ENCODE measurements at regions not wholly inside any gene's neighbourhood (a gene's known extent, or its start where the extent isn't known, plus 50 kb on each side); places are given as distances from the start of the nearest gene placed in this dataset.

- Histone ChIP-seq H3K4me1 (no peaks in the 10 kb centered on the region), H3K9me3 (peaks cover 0 to 5% (median 4%) of the 10 kb centered on the region in 3 donors), H3K36me3 (no peaks in the 10 kb centered on the region), H3K27me3 (peaks cover 0 to 10% (median 0%) of the 10 kb centered on the region in 4 donors), H3K27ac (no peak overlapping the region), H3K4me3 (no peak overlapping the region)
- intact Hi-C loops (cut with DNase I), result no loop called here
- DNase-seq, result no peak
- 93 to 98% methylated on average over 6 of the region's 6 CpGs for WGBS, 2 donors
- TF ChIP-seq POLR2A (IDR thresholded peaks at IDR 0.05), result no peak
- TF ChIP-seq CTCF (IDR thresholded peaks at IDR 0.05), result no peak
Observed at GRCh38 chr22:47940211-47940610, 1177.8 kb downstream of the TBC1D22A start.

- no peak for DNase-seq
Observed at GRCh38 chr22:47933891-47934290, 1171.4 kb downstream of the TBC1D22A start.

GRCh38 chr22:47933226-47933625, 1170.8 kb downstream of the TBC1D22A start:
- intact Hi-C loops (cut with DNase I), result no loop called here
- DNase-seq, result no peak
- 65 to 72% methylated on average over 4 of the region's 4 CpGs for WGBS, 2 donors

More at GRCh38 chr22:47933891-47934290, 1171.4 kb downstream of the TBC1D22A start:
- no peaks in the 10 kb centered on the region for H3K36me3 ChIP-seq
- intact Hi-C loops (cut with DNase I), result no loop called here
- H3K4me1 ChIP-seq, result no peaks in the 10 kb centered on the region
- H3K9me3 ChIP-seq, result peaks cover 0 to 23% (median 5%) of the 10 kb centered on the region in 3 donors
- no peak overlapping the region for H3K4me3 ChIP-seq
- no peak overlapping the region for H3K27ac ChIP-seq
- TF ChIP-seq CTCF (IDR thresholded peaks at IDR 0.05) (no peak), POLR2A (IDR thresholded peaks at IDR 0.05) (no peak)
- 81 to 86% methylated on average over 2 of the region's 3 CpGs for WGBS, 2 donors
- peaks cover 0 to 19% (median 0%) of the 10 kb centered on the region in 4 donors for H3K27me3 ChIP-seq

GRCh38 chr22:47929646-47930185, 1167.3 kb downstream of the TBC1D22A start:
- WGBS, 2 donors, result 29 to 56% methylated on average over 2 to 4 of the region's 4 CpGs
- peaks cover 0 to 41% (median 0%) of the 10 kb centered on the region in 4 donors for H3K27me3 ChIP-seq
- H3K4me3 ChIP-seq, result no peak overlapping the region
- H3K9me3 ChIP-seq, result peaks cover 0 to 15% (median 0%) of the 10 kb centered on the region in 3 donors
- intact Hi-C loops (cut with DNase I), result no loop called here
- no peaks in the 10 kb centered on the region for H3K36me3 ChIP-seq
- TF ChIP-seq POLR2A (IDR thresholded peaks at IDR 0.05), result no peak
- TF ChIP-seq CTCF (IDR thresholded peaks at IDR 0.05), result no peak
- H3K4me1 ChIP-seq, result no peaks in the 10 kb centered on the region
- DNase-seq, result no peak
- H3K27ac ChIP-seq, result no peak overlapping the region

More at GRCh38 chr22:47933226-47933625, 1170.8 kb downstream of the TBC1D22A start:
- peaks cover 0 to 23% (median 5%) of the 10 kb centered on the region in 3 donors for H3K9me3 ChIP-seq
- H3K4me1 ChIP-seq, result no peaks in the 10 kb centered on the region
- peaks cover 0 to 23% (median 0%) of the 10 kb centered on the region in 4 donors for H3K27me3 ChIP-seq
- H3K4me3 ChIP-seq, result no peak overlapping the region
- TF ChIP-seq POLR2A (IDR thresholded peaks at IDR 0.05) (no peak), CTCF (IDR thresholded peaks at IDR 0.05) (no peak)
- no peak overlapping the region for H3K27ac ChIP-seq
- H3K36me3 ChIP-seq, result no peaks in the 10 kb centered on the region

GRCh38 chr22:47929073-47929472, 1166.6 kb downstream of the TBC1D22A start:
- intact Hi-C loops (cut with DNase I), result no loop called here
- DNase-seq, result no peak
- Histone ChIP-seq H3K4me3 (no peak overlapping the region), H3K27ac (no peak overlapping the region), H3K36me3 (no peaks in the 10 kb centered on the region), H3K27me3 (peaks cover 0 to 43% (median 0%) of the 10 kb centered on the region in 4 donors), H3K9me3 (peaks cover 0 to 15% (median 0%) of the 10 kb centered on the region in 3 donors), H3K4me1 (no peaks in the 10 kb centered on the region)
- WGBS, 2 donors, result 23 to 51% methylated on average over 4 to 5 of the region's 5 CpGs
- TF ChIP-seq POLR2A (IDR thresholded peaks at IDR 0.05) (no peak), CTCF (IDR thresholded peaks at IDR 0.05) (no peak)

Measured in esophagus squamous epithelium (tissue), 5 donors.